ENCODE measurements at regions not wholly inside any gene's neighbourhood (a gene's known extent, or its start where the extent isn't known, plus 50 kb on each side); places are given as distances from the start of the nearest gene placed in this dataset.

- TF ChIP-seq MAFK (conservative IDR thresholded peaks at IDR 0.05 in 1 of 2, IDR thresholded peaks at IDR 0.05 in 1 of 2; ENCODE audit: low read length in 2 of 2) (no peak), THAP8 (CRISPR knock-in tag; IDR thresholded peaks at IDR 0.05; ENCODE audit: borderline replicate concordance) (no peak), ZNF232 (CRISPR knock-in tag; IDR thresholded peaks at IDR 0.05; ENCODE audit: borderline replicate concordance) (no peak), XRCC5 (optimal IDR thresholded peaks at IDR 0.05; ENCODE audit: low read length) (no peak), KDM5B (CRISPR knock-in tag; IDR thresholded peaks at IDR 0.05; ENCODE audit: borderline replicate concordance) (no peak), CSRNP1 (CRISPR knock-in tag; IDR thresholded peaks at IDR 0.05) (no peak), ZXDC (CRISPR knock-in tag; IDR thresholded peaks at IDR 0.05) (no peak)
Measured at GRCh38 chr1:234674218-234674815, 64.3 kb upstream of the IRF2BP2 start (continued).
